OCI-LY1 (cell line): ENCODE measurements at regions not wholly inside any gene's neighbourhood (a gene's known extent, or its start where the extent isn't known, plus 50 kb on each side); places are given as distances from the start of the nearest gene placed in this dataset.

Experiments
- CTCF ChIP-seq: fragments of 200-600 bp; sonication (generic), shearing (Covaris generic); IDR thresholded peaks from 2 replicates; pipeline ENCODE4 v1.5.1; 2017; ENCODE audit warnings: mild to moderate bottlenecking, antibody characterized with exemption, low read length, moderate library complexity, mixed read lengths
- EZH2 ChIP-seq: fragments of 200-600 bp; sonication (generic), shearing (Covaris generic); IDR thresholded peaks from 2 replicates; pipeline ENCODE4 v1.8.0; 2017; ENCODE audit warnings: borderline replicate concordance, mixed run types, mild to moderate bottlenecking, antibody characterized with exemption, low read length, moderate library complexity, mixed read lengths

GRCh38 chr11:112670806-112671570, 290.2 kb upstream of the NCAM1 start:
- no peak for TF ChIP-seq CTCF
- TF ChIP-seq EZH2: no peak
